ENCODE measurements at regions not wholly inside any gene's neighbourhood (a gene's known extent, or its start where the extent isn't known, plus 50 kb on each side); places are given as distances from the start of the nearest gene placed in this dataset.
"Not testable (repeated sequence)": the region's sequence is repeated elsewhere in the genome, so short reads cannot be mapped to it uniquely, and the experiment has no call there.

- TF ChIP-seq EZH2 (IDR thresholded peaks at IDR 0.05; ENCODE audit: low read depth), result no peak
- TF ChIP-seq, protein P1, sequence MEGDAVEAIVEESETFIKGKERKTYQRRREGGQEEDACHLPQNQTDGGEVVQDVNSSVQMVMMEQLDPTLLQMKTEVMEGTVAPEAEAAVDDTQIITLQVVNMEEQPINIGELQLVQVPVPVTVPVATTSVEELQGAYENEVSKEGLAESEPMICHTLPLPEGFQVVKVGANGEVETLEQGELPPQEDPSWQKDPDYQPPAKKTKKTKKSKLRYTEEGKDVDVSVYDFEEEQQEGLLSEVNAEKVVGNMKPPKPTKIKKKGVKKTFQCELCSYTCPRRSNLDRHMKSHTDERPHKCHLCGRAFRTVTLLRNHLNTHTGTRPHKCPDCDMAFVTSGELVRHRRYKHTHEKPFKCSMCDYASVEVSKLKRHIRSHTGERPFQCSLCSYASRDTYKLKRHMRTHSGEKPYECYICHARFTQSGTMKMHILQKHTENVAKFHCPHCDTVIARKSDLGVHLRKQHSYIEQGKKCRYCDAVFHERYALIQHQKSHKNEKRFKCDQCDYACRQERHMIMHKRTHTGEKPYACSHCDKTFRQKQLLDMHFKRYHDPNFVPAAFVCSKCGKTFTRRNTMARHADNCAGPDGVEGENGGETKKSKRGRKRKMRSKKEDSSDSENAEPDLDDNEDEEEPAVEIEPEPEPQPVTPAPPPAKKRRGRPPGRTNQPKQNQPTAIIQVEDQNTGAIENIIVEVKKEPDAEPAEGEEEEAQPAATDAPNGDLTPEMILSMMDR (conservative IDR thresholded peaks at IDR 0.05), result no peak
- H3K9me3 ChIP-seq (ENCODE audit: insufficient read depth, low read depth), result no peaks in the 10 kb centered on the region
- H3K27ac ChIP-seq, result no peak overlapping the region
- H3K36me3 ChIP-seq (ENCODE audit: low read depth), result no peaks in the 10 kb centered on the region
- no peak overlapping the region for H2AFZ ChIP-seq
- CTCF ChIA-PET, result interaction anchor here (0.6 kb wide), 1 partner anchor 16 kb away, joined by 6 read pairs; no protein-coding TSS in a partner anchor
- no peak overlapping the region for H3K4me3 ChIP-seq
- no peak overlapping the region for H3K4me2 ChIP-seq
- no peak for DNase-seq
- H3K9me2 ChIP-seq (ENCODE audit: insufficient read depth), result no peaks in the 10 kb centered on the region
- no peaks in the 10 kb centered on the region for H3K79me2 ChIP-seq (ENCODE audit: low read depth)
- peaks cover 44% of the 10 kb centered on the region for H3K27me3 ChIP-seq (ENCODE audit: insufficient read depth, low read depth)
- intact Hi-C loops (cut with micrococcal nuclease; ENCODE audit: unreplicated experiment), result no loop called here
- POLR2A ChIA-PET (ENCODE audit: unreplicated experiment), result no interaction called here
- no peaks in the 10 kb centered on the region for H3K4me1 ChIP-seq (replicated peaks; ENCODE audit: insufficient read depth)
- no TSS peak for BruUV-seq (replicated peaks)
- no peaks in the 10 kb centered on the region for H3F3A ChIP-seq (ENCODE audit: insufficient read depth, low read depth)
- no peaks in the 10 kb centered on the region for H4K20me1 ChIP-seq (ENCODE audit: insufficient read depth)
These were observed 272.7 kb upstream of the VWC2 start for GRCh38 chr7:49500741-49501140.

- intact Hi-C loops (cut with micrococcal nuclease; ENCODE audit: unreplicated experiment); POLR2A ChIA-PET (ENCODE audit: unreplicated experiment): not testable (repeated sequence)
These were observed 266.2 kb upstream of the VWC2 start for GRCh38 chr7:49507206-49507605.

GRCh38 chr7:49513911-49514310 is 259.5 kb upstream of the VWC2 start:
- intact Hi-C loops (cut with micrococcal nuclease; ENCODE audit: unreplicated experiment), result no loop called here
- no peak overlapping the region for H3K27ac ChIP-seq

More at GRCh38 chr7:49507206-49507605, 266.2 kb upstream of the VWC2 start:
- H3F3A ChIP-seq (ENCODE audit: insufficient read depth, low read depth); H3K4me2 ChIP-seq; H3K9me3 ChIP-seq (ENCODE audit: insufficient read depth, low read depth); H3K27ac ChIP-seq; H3K36me3 ChIP-seq (ENCODE audit: low read depth); BruUV-seq (replicated peaks); H3K4me1 ChIP-seq (replicated peaks; ENCODE audit: insufficient read depth); H3K79me2 ChIP-seq (ENCODE audit: low read depth); H3K4me3 ChIP-seq; DNase-seq; H4K20me1 ChIP-seq (ENCODE audit: insufficient read depth); H3K9me2 ChIP-seq (ENCODE audit: insufficient read depth); CTCF ChIA-PET; H2AFZ ChIP-seq: not testable (repeated sequence)
- H3K27me3 ChIP-seq (ENCODE audit: insufficient read depth, low read depth), result peaks cover 20% of the 10 kb centered on the region; the same call in 1 of the 2 replicates

More at GRCh38 chr7:49513911-49514310, 259.5 kb upstream of the VWC2 start:
- Histone ChIP-seq H3K4me3 (no peak overlapping the region), H4K20me1 (ENCODE audit: insufficient read depth) (no peaks in the 10 kb centered on the region), H3K27me3 (ENCODE audit: insufficient read depth, low read depth) (peaks cover 6% of the 10 kb centered on the region; the same call in 1 of the 2 replicates), H3K9me3 (ENCODE audit: insufficient read depth, low read depth) (no peaks in the 10 kb centered on the region), H3K4me2 (no peak overlapping the region), H3K79me2 (ENCODE audit: low read depth) (no peaks in the 10 kb centered on the region), H3K36me3 (ENCODE audit: low read depth) (no peaks in the 10 kb centered on the region), H3K9me2 (ENCODE audit: insufficient read depth) (0 out of 2 replicates have a peak, but pooled peaks cover 3% of the 10 kb centered on the region), H3F3A (ENCODE audit: insufficient read depth, low read depth) (no peaks in the 10 kb centered on the region), H3K4me1 (replicated peaks; ENCODE audit: insufficient read depth) (no peaks in the 10 kb centered on the region), H2AFZ (no peak overlapping the region)
- no TSS peak for BruUV-seq (replicated peaks)
- TF ChIP-seq, protein P1 (conservative IDR thresholded peaks at IDR 0.05), result no peak
- TF ChIP-seq EZH2 (IDR thresholded peaks at IDR 0.05; ENCODE audit: low read depth), result no peak
- DNase-seq, result no peak
- POLR2A ChIA-PET (ENCODE audit: unreplicated experiment), result no interaction called here
- CTCF ChIA-PET, result no interaction called here

Data from PC-9 (cell line).